ENCODE measurements at regions not wholly inside any gene's neighbourhood (a gene's known extent, or its start where the extent isn't known, plus 50 kb on each side); places are given as distances from the start of the nearest gene placed in this dataset.

GRCh38 chr4:135007400-135007799 lies 805.8 kb upstream of the PABPC4L start:
- no peak for TF ChIP-seq CTCF (IDR thresholded peaks at IDR 0.05)
- Histone ChIP-seq H3K27ac (no peak overlapping the region), H3K4me1 (ENCODE audit: control insufficient read depth in 1 of 2, low read depth in 2 of 2) (no peaks in the 10 kb centered on the region), H3K27me3 (replicated peaks; ENCODE audit: insufficient read depth) (no peaks in the 10 kb centered on the region), H3K36me3 (no peaks in the 10 kb centered on the region), H3K4me3 (no peak overlapping the region), H3K9me3 (no peaks in the 10 kb centered on the region)
- ATAC-seq (ENCODE audit: insufficient number of reproducible peaks, low FRiP score, low read depth) (no peak), DNase-seq (ENCODE audit: low spot score) (no peak)

DNA sequence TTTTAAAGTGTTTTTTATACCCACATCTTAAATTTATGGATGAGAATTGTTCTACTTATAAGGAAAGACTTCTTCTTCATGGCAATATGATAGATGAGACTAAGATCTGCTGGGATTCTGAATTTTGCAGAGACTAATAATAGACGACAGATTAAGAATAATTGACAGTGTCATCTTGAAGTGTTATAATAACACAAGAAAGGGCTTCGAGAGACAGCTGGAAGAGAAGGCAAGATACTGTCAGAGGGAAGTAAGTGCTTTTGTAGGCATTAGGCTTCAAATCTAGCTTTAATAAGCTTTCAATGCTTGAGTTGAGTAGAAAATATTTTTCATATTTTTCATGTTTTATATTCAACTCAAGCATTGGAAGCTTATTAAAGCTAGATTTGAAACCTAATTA lies 797.6 kb upstream of the PABPC4L start:
- no peaks in the 10 kb centered on the region for H3K4me1 ChIP-seq (ENCODE audit: control insufficient read depth in 1 of 2, low read depth in 2 of 2)
- no peak for TF ChIP-seq CTCF (IDR thresholded peaks at IDR 0.05)
- no peaks in the 10 kb centered on the region for H3K36me3 ChIP-seq
- no peaks in the 10 kb centered on the region for H3K9me3 ChIP-seq
- ATAC-seq (ENCODE audit: insufficient number of reproducible peaks, low FRiP score, low read depth), result no peak
- DNase-seq (ENCODE audit: low spot score), result no peak
- no peaks in the 10 kb centered on the region for H3K27me3 ChIP-seq (replicated peaks; ENCODE audit: insufficient read depth)
- H3K4me3 ChIP-seq, result no peak overlapping the region
- no peak overlapping the region for H3K27ac ChIP-seq

- no peak for TF ChIP-seq CTCF (IDR thresholded peaks at IDR 0.05)
- ATAC-seq (ENCODE audit: insufficient number of reproducible peaks, low FRiP score, low read depth), result no peak
- no peaks in the 10 kb centered on the region for H3K9me3 ChIP-seq
- no peak overlapping the region for H3K4me3 ChIP-seq
- H3K4me1 ChIP-seq (ENCODE audit: control insufficient read depth in 1 of 2, low read depth in 2 of 2), result no peaks in the 10 kb centered on the region
- no peaks in the 10 kb centered on the region for H3K27me3 ChIP-seq (replicated peaks; ENCODE audit: insufficient read depth)
- no peak for DNase-seq (ENCODE audit: low spot score)
- no peaks in the 10 kb centered on the region for H3K36me3 ChIP-seq
- H3K27ac ChIP-seq, result no peak overlapping the region
Measured at GRCh38 chr4:134961963-134962362, 760.4 kb upstream of the PABPC4L start.

DNA sequence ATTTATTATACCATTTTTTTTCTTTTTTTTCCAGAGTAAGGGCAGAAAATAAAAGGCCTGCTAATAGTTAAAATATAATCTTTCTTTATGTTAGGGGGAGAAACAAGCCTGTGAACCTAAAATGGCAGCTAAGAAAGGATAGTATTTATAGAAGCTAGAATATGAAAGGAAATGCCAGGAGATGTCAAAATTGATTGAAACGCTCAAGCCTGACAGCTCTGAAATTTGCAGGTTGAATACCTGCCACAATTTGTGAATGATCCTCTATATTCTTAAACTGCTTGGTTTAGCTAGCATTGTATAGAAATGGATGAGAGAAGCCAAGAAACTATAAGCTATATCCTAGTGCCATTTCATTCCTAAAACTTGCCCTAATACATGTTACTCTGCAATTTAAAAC lies 757.3 kb upstream of the PABPC4L start:
- TF ChIP-seq CTCF (IDR thresholded peaks at IDR 0.05), result no peak
- Histone ChIP-seq H3K4me3 (no peak overlapping the region), H3K27me3 (replicated peaks; ENCODE audit: insufficient read depth) (no peaks in the 10 kb centered on the region), H3K4me1 (ENCODE audit: control insufficient read depth in 1 of 2, low read depth in 2 of 2) (no peaks in the 10 kb centered on the region), H3K36me3 (no peaks in the 10 kb centered on the region), H3K9me3 (no peaks in the 10 kb centered on the region), H3K27ac (no peak overlapping the region)
- no peak for ATAC-seq (ENCODE audit: insufficient number of reproducible peaks, low FRiP score, low read depth)
- no peak for DNase-seq (ENCODE audit: low spot score)

DNA sequence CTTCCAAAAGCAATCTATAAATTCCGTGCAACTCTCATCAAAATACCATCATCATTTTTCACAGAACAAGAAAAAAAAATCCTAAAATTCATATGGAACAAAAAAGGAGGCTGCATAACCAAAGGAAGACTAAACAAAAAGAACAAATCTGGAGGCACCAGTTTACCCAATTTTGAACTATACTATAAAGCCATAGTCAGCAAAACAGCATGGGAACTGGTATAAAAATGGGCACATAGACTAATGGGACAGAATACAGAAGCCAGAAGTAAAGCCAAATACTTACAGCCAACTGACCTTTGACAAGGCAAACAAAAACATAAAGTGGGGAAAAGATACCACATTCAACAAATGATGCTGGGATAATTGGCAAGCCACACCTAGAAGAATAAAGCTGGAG lies 753.5 kb upstream of the PABPC4L start:
- Histone ChIP-seq H3K9me3 (no peaks in the 10 kb centered on the region), H3K27ac (no peak overlapping the region), H3K27me3 (replicated peaks; ENCODE audit: insufficient read depth) (no peaks in the 10 kb centered on the region), H3K36me3 (no peaks in the 10 kb centered on the region), H3K4me1 (ENCODE audit: control insufficient read depth in 1 of 2, low read depth in 2 of 2) (no peaks in the 10 kb centered on the region), H3K4me3 (no peak overlapping the region)
- DNase-seq (ENCODE audit: low spot score) (no peak), ATAC-seq (ENCODE audit: insufficient number of reproducible peaks, low FRiP score, low read depth) (no peak)
- TF ChIP-seq CTCF (IDR thresholded peaks at IDR 0.05), result no peak
